ENCODE measurements at regions not wholly inside any gene's neighbourhood (a gene's known extent, or its start where the extent isn't known, plus 50 kb on each side); places are given as distances from the start of the nearest gene placed in this dataset.

GRCh38 chrX:94121799-94122198 lies 447.8 kb downstream of the FAM133A start:
- no peak for TF ChIP-seq EZH2 (IDR thresholded peaks at IDR 0.05)
- TF ChIP-seq CTCF (IDR thresholded peaks at IDR 0.05) = no peak
- TF ChIP-seq EZH2phosphoT487 (IDR thresholded peaks at IDR 0.05) = no peak

Measured in neural progenitor cell (in vitro differentiated cells).